ENCODE measurements at regions not wholly inside any gene's neighbourhood (a gene's known extent, or its start where the extent isn't known, plus 50 kb on each side); places are given as distances from the start of the nearest gene placed in this dataset.

DNA sequence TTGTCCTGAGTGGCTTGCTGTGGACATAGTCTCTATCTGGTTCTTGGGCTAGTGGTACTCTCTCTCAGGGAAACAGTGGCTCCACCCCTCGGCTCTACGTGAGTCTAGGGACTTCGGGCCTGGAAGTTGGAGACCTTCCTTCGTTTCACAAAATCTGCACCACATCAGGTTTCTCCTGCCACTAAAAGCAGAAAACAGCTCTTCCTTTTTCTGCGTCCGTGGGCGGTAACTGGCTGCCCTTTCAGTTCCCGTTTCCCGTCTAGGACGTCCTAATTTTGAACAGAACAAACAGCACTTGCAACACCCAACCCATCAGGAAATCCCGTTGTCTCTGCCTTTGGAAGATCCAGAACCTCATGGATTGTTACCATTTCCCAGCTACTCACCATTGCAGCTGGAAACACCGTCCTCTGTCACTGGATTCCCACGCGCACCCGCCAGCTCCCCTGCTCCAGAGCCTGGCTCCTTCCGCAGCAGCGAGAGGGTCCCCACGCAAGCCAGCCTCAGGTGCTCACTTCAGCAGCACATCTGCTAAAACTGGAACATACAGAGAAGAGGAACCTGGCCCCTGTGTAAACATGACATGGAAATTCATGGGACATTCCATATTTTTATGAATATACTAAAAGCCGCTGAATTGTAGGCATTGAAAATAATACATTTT, 311.4 kb upstream of the AKR1E2 start:
- TF ChIP-seq, protein P1, sequence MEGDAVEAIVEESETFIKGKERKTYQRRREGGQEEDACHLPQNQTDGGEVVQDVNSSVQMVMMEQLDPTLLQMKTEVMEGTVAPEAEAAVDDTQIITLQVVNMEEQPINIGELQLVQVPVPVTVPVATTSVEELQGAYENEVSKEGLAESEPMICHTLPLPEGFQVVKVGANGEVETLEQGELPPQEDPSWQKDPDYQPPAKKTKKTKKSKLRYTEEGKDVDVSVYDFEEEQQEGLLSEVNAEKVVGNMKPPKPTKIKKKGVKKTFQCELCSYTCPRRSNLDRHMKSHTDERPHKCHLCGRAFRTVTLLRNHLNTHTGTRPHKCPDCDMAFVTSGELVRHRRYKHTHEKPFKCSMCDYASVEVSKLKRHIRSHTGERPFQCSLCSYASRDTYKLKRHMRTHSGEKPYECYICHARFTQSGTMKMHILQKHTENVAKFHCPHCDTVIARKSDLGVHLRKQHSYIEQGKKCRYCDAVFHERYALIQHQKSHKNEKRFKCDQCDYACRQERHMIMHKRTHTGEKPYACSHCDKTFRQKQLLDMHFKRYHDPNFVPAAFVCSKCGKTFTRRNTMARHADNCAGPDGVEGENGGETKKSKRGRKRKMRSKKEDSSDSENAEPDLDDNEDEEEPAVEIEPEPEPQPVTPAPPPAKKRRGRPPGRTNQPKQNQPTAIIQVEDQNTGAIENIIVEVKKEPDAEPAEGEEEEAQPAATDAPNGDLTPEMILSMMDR (IDR thresholded peaks at IDR 0.05; ENCODE audit: low read depth, low read length, poor library complexity, severe bottlenecking): no peak
- TF ChIP-seq EZH2phosphoT487 (IDR thresholded peaks at IDR 0.05; ENCODE audit: borderline replicate concordance, low read length): no peak
